ENCODE measurements at regions not wholly inside any gene's neighbourhood (a gene's known extent, or its start where the extent isn't known, plus 50 kb on each side); places are given as distances from the start of the nearest gene placed in this dataset.
"Not testable (repeated sequence)": the region's sequence is repeated elsewhere in the genome, so short reads cannot be mapped to it uniquely, and the experiment has no call there.

DNA sequence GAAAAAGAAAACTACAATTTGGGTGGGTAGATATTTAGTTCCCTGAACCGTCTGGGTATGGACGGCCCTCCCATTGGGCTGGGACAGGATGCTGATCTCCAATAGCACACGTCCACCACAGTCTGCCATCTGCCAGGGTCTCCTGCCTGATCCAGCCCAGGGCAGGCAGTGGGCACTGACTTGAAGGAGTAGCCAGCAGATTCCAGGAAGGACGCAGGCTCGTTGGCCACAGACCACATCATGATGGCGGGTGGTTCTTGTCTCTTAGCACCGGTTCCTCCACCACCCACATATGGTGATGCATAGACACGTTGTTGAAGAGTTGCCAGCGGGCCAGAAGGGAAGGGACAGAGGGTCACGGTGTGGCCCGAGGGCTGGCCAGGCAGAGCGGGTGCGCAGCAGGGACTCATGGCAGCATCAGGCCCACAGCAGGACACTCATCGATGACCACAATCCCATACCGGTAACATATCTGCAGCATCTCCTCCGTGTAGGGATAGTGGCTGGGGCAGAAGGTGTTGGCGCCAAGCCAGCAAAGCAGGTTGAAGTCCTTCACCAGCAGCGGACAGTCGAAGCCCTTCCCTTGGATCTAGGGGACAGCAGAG lies 155.8 kb upstream of the FAM174A start:
- not testable (repeated sequence) for DNase-seq

DNA sequence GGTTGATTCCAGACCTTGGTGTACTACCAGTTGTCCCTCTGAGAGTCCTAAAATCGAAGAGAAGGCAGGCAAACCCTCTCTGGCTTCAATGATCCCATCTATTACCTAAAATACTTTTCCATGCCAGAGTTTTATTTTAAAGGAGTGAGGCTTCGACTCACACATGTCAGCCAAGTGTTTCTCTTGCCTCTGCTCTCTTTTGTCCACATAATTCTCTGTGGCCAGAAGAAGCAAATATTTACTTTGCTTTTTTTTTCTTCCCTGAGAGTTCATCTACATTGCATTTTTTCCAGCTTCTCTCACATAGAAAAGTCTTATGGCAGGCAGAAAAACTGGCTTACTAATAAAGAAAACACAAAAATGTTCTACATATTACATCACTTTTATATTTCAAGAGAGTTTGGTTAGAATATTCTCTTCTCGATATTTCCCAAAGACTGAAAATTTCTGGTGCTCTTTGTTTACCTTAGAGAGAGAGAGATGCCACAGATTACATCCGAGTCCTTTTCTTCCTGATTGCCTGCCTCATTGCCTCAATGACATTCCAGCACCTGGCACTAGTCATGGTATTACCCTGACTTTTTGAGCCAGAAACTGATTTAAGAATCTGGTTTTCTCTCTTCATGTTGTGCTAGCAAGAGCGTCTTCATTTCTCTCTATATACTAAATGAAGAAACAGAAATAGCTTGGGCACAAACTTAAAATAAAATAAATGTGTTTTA lies 170.3 kb upstream of the FAM174A start:
- not testable (repeated sequence) for DNase-seq

DNA sequence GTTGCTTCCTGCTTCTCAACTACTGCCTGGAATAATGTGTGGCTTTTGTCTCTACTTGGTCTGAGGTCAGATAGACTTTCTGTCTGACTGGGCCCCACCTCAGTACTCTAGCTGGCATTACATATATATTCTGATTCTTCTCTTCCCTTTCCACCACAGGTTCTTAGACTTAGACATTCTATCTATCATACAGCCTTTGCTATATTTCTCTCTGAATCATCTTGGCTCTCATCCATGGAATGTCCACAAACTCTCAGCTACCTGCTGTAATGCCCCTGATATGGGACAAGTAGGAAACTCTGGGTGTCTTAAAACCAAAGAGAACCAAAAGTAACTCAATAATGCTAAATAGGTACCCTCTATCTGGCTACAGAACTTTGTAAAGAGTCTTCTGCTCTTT lies 170.8 kb upstream of the FAM174A start:
- not testable (repeated sequence) for DNase-seq

DNA sequence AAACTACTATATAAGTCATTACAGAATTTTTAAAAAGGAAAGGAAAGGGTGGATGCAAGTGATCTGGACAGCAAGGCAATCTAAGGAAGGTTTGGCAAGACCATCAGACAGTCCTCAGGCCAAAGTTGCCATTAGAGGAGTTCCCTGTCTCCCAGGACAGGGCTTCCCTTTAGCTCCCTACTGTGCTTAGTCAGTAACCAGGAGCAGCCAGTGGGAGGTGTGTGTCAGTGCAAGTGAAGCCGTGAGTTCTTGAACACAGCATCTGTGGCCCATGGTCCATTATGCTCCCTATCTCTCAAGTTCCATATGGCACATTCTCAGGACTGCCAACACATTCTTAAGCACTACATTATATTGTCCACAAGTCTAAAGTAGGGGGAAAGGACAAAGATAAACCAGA lies 175.2 kb upstream of the FAM174A start:
- DNase-seq, result not testable (repeated sequence)

DNA sequence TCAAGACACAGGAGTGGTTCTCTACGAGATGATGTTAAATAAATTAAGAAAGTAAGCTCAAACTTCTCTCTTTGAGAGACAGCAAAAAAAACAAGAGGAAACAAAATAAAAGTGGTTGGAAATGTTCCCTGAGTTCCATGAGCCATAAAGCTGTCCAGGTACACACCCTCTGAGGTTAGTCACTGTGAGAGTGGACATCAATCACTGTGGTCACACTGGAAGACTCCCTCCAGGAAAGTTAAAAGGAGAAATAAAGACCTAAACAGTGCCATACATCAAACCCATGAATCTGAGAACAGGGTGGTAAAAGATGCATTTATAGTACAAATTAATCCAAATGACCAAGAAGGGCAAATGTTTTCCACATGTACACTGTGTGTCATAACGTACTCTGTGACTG lies 188.9 kb upstream of the FAM174A start:
- DNase-seq, result not testable (repeated sequence)

DNA sequence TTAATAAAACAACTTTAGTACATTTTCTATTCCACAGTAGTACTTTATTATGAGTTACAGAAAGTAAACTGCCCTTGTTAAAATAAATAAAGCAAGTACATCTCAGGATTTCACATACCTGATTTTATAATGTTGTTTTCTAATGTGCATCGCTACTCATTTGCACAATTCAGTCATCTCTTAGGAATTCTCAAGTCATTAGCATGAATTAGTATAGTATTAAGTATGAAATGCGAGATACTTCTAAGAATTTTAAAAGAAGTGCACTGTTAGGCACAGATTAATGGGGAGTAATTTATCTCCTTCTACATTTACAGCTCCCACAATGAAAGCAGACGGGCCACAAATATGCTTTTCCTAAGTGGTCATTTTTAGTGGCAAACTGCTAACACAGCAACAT lies 193.7 kb upstream of the FAM174A start:
- DNase-seq, result not testable (repeated sequence)

DNA sequence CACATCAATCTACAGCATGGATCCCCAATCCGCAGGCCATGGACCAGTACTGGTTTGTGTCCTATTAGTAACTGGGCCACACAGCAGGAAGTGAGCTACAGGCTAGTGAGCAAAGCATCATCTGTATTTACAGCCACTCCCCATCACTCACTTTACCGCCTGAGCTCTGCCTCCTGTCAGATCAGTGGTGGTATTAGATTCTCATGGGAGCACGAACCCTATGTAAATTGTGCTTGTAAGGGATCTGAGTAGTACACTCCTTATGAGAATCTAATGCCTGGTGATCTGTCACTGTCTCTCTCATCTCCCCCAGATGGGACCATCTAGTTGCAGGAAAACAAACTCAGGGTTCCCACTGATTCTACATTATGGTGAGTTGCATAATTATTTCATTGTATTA lies 212.7 kb upstream of the FAM174A start:
- no peak for DNase-seq

DNA sequence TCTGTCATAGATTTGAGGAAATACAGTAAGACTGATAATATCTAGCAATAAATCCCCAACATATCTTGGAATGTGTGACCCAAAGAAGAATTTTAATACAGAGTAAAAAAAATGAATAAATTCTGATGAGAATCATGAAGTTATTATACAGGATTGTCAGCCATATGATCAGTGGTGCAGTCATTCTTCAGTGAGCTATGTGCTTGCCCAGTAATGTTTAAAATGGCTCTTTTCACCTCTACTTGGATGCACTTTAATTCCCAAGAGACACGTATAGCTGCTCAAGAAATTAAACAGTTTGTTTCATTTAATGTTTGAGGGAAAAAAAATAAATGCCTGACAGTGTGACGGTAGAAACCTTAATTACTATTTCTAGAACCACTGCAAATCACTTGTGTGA lies 215.3 kb upstream of the FAM174A start:
- no peak for DNase-seq

DNA sequence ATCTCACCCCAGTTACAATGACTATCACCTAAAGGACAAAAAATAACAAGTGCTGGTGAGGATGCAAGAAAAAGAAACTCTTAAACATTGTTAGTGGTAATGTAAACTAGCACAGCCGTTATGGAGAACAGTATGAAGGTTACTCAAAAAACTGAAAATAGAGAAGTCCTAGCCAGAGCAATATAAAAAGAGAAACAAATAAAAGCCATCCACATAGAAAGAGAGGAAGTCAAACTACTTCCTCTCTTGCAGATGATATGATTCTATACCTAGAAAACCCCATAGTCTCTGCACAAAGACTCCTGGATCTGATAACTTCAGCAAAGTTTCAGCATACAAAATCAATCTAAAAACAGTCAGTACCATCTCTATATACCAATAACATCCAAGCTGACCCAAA lies 221.5 kb upstream of the FAM174A start:
- no peak for DNase-seq

DNA sequence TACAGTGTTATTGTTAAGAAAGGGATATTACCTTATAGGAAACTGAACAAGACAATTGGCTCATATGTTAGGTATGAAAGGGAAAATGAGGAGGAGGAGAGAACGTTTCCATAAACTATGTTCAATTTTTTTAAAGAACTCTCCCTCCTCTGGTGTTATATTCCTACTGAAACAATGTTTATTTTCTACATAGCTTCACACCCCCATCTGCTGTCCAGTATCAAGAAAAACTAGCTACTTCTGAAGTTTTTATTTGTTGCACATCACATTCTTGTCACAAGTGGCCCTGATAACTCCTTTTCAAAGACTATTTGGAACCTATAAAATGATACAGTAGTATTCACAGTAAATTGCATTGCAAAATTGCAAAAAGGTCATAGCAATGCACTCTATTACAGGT lies 223.4 kb upstream of the FAM174A start:
- DNase-seq, result no peak

DNA sequence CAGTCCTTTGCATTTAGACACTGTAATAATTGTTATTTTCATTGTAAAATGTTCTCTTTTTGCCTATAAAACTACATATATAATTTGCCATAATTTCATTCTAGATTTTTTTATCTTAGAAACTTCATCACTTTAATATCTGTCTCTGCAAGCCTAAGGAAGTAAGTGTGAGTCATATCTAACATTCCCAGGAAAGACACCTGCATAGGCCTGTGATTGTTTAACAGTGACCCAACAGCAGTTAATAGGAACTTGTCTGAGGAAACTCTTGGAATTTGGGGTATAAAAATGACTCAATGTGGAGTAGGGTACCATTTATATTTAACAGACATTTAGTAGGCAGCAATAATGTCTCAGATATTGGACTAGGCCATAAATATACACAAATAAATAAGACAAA lies 229.2 kb upstream of the FAM174A start:
- no peak for DNase-seq

DNA sequence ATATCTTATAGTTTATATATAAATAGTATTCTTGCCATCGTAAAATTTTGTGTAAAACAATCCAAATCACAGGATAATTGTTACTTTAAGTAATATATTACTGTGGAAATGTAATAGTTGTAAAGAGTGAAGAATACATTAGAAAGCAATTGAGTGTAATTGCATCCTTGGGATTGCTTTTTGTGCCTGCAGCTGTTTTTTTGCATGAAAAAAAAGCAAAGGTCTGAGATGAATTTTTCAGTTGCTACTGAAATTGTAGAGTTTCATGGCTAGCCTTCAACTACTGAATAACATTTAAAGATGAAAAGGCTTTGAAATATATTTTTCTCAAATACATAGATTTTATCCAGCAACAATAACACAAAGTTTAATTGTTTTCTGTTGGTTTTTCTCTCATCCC lies 232.0 kb upstream of the FAM174A start:
- DNase-seq, result no peak

DNA sequence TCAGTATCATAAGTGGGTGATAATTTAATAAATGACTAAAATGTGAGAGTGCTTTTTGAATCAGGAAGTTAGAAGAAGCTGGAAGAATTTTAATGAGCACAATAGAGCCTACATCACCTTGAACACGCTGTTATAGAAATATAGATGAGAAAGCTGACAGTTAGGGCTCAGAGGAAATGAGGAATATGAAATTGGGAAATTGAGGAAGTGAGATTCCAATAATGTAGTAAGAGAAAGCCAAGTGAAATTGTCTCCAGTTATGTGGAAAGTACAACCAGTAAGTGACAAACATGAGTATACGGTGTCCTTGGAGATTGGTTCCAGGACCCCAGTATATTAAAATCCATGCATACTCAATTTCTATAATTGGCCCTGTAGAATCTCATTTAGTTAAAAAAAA lies 235.9 kb upstream of the FAM174A start:
- no peak for DNase-seq

DNA sequence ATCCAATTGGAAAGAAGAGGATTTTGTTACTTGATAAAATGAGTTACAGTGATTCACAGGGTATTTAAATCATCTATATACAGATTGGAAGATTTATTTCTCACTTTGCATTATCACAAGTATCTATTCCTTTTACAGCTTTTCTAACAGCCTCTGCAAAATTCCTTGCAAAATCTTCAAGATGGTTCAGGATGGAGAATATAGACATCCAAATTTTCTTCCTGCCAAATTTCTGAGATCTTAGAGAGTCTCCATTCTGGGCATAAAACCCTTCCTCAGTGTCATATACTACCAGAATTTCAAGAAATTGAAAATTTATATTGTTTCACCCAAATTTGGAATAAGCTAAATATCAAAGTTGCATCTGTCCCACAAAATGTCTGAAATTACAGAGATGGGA lies 259.1 kb upstream of the FAM174A start:
- DNase-seq, result no peak

DNA sequence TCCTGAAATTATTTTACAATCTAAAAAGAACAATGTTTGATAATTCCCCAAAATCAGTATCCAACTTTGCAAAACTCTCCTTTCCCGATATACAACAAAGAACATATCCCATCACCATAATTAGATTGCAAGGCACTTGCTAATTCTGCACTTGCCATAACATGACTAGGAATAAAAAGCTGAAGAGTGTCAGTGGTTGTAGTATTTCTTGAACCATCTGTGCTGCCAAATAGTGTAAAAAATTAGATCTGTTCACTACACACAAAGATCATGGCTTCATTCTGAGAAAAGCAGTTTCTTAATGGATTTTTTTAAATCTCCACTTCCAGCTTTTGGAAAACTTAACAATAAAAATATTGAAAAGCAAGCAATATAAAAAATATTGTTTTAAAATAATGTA lies 259.5 kb upstream of the FAM174A start:
- no peak for DNase-seq

DNA sequence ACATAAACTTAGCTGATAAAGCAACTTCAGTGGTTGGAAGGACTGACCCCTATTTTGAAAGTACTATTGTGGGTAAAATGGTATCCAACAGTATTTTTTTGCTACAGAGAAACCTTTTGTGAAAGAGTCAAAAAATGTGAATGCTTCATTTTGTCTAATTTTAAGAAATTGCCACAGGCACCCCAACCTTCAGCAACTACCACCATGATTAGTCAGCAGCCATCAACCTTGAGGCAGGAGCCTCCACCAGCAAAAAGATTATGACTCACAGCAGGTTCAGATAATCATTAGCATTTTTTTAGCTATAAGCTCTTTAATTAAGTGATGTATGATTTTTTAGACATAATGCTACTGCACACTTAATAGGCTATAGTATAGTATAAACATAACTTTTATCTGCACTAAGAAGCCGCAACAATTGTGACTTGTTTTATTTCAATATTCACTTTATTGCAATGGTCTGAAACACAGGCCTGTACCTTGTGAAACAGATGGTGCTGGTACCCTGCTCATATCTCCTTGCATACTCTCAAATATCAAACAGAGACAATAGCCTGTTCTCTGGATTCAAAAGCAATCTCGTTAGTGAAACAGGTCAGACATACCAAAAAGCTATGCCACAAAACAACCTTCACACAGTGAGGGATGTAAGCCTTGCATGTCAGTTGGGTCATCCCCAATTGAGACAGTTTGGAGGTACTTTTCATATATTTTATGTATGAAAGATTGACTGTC lies 261.2 kb upstream of the FAM174A start:
- DNase-seq, result no peak

DNA sequence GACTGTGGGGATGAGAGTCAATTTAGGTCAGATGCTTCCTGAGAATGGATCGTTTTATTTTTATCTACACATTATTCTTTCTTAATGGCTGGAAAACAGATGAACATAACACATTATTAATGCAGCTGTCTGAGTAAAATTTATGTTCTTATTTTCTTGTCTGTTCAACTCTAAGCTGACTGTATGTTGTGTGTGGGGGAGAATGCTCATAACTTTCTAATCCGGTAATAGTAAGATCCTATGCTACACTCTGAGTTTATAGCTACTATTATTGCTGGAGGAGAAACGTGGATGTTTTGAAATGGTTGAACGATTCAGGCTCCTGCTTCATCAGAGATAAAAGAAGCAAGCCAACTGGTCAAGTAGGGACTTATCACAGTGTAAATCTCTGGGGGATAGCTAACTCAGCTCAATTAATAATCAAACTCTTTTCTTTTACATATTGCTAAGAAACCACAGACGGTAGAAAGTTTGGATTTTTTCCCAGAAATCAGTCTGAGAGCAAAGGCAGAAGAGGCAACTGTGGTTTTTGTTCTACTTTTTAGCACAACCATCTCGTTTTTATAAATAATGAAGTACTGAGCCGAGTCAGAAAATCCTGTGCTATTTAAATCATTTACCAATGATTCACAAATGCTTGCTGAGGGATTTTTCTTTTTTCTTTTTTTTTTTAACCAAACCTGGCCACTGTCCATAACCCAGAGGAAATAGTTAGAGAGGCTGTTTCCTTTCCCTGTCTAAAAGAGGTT lies 265.0 kb upstream of the FAM174A start:
- DNase-seq, result peak; percentile 31

DNA sequence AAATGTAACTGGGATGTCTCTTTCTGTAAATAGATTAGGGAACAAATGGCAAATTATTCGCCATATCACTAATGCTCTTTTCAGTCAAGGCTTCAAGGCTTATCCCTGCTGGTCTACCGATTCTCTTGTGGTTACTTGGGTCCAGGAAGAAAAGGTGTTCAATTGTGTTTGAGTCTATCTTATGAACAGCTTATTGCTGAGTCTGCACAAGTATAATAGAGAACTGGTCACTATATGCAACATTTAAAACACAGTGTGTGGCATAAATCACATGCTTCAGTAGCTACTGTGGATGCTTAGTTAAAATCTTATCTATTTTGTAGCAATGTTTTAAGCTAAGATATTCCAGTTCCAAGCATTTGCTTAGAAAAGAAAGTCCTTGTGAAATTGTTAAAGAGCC lies 274.2 kb upstream of the FAM174A start:
- DNase-seq, result no peak

DNA sequence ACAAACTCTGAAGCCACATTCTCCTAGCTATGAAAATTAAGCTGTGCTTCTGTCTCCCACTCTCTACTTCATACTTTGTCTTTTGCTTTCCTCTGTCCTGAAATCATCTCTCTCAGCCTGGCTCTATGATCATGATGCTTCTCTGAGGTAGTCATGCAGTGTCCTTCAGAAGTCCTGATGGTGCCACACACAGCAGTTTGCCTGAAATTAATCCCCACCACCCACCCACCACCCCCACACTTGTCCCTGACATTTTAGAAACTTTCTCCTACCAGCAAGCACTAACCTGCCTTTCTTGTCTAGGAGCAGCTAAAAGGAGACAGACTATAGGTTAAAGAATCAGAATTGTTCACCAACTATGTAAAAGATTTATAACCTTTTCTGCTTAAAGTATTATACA lies 282.2 kb upstream of the FAM174A start:
- no peak for DNase-seq

DNA sequence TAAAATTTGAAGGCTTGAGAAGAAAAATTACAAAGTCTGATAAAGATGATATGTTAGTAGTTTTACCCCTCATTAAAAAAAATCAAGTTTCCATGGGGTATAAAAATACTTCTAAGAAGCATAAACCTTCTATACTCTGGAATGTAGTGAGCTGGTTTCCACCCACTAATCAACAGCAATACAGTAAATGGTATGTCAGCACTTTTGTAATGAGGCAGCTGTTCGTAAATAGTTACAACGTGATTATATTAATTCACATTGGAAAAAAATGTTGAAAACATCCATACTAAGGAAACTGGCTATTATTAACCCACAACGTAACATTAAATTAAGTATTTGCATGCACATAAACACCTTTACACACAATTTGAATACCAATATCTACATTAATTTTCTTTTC lies 283.1 kb upstream of the FAM174A start:
- no peak for DNase-seq

DNA sequence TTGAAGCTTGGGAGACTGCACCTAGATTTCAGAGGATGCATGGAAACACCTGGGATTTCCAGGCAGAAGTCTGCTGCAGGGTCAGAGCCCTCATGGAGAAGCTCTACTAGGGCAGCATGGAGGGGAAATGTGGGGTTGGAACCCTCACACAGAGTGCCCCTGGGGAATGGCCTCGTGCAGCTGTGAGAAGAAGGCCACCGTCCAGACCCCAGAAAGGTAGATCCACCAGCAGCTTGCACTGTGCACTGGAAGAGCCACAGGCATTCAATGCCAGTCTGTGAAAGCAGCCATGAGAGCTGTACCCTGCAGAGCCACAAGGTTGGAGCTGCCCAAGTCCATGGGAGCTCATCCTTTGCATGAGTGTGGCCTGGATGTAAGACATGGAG lies 285.3 kb upstream of the FAM174A start:
- no peak for DNase-seq

DNA sequence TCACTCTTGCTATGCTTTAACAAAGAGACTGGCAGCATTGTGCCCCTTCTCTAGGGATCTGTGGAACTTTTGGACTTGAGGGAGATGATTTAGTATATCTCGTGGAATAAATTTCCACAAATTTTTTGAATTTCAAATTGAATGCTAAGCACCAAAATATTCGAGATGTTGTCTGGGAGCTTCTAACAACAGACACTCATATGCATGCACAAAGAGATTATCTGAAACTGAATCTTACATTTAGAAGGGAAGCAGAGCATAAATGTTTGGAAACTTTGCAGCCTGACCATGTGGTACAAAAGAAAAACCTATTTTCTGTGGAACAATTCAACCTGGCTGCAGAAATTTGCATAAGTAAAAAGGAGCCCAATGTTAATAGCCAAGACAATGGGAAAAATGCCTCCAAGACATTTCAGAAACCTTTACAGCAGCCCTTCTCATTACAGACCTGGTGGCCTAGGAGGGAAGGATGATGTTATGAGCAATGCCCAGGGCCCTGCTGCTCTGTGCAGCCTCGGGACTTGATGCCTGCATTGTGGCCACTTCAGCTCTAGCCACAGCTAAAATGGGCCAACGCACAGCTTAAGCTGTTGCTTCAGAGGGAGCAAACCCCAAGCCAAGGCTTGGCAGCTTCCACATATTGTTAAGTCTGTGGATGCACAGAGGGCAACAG lies 285.8 kb upstream of the FAM174A start:
- no peak for DNase-seq

DNA sequence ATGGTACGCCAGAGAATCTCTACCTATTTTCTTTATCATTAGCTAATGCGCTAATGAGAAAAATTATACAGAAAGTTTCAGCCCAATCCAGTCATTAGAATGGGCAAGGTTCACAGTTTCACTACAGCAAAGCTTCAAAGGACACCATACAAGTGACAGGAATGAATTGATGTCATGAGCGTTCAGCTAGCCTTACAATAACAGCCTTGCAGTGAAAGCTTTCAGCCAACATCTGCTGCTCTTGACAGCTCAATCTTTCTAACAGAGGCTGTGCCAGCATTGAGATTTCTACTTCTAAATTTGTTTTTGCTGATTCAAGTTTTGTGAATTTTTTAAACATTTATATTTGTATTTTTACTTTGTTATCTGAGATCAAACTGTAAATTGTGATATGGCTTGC lies 302.4 kb upstream of the FAM174A start:
- DNase-seq, result peak; percentile 26

All from NCI-H1105 treated with DMSO at 0.1 percent for 48 hours (cell line).